ENCODE measurements at regions not wholly inside any gene's neighbourhood (a gene's known extent, or its start where the extent isn't known, plus 50 kb on each side); places are given as distances from the start of the nearest gene placed in this dataset.
A peak's percentile ranks its signal among the peaks of the same experiment; 100 is the strongest.

DNA sequence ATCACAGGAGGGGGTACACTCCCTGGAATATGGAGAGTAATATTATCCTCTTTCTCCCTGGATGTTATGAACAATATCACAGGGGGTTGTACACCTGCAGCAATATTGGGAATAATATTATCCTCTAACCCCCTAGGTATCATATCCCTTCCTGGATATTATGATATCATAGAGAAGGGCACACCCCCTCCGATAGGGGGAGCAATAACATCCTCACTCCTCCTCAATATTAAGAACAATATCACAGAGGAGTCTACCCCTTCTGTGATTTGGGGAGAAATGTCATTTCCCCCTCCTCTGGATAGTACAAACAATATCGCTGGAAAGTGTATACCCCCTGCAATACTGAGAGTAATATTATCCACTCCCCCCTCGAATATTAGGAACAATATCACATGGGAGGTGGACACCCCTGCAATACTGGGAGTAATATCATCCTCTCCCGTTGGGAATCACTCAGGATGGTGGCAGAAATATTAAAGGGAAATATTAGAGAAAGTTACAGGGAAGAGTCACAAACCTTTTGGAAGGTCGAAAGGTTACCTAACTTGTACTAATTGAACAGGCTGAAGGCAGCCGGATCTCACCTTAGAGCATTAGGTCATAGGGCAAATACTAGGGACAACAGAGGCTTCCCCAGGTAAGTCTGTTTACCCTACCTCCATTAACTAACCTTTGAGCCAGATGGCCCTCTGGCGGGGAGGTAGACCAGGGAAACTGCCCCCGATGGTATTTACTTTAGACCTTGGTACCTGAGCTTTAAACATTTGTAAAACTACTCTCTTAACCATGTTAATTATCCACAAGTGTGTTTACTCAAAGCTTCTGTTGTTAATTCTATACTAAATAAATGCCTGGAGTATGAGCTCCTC is 57.5 kb upstream of the FREM1 start:
- DNase-seq (ENCODE audit: low read depth in 2 of 2): no peak
- no peak overlapping the region for H3K4me3 ChIP-seq (replicated peaks in 1 of 2; ENCODE audit: low read depth in 2 of 2, low read length in 2 of 2)
- TF ChIP-seq, protein P1, sequence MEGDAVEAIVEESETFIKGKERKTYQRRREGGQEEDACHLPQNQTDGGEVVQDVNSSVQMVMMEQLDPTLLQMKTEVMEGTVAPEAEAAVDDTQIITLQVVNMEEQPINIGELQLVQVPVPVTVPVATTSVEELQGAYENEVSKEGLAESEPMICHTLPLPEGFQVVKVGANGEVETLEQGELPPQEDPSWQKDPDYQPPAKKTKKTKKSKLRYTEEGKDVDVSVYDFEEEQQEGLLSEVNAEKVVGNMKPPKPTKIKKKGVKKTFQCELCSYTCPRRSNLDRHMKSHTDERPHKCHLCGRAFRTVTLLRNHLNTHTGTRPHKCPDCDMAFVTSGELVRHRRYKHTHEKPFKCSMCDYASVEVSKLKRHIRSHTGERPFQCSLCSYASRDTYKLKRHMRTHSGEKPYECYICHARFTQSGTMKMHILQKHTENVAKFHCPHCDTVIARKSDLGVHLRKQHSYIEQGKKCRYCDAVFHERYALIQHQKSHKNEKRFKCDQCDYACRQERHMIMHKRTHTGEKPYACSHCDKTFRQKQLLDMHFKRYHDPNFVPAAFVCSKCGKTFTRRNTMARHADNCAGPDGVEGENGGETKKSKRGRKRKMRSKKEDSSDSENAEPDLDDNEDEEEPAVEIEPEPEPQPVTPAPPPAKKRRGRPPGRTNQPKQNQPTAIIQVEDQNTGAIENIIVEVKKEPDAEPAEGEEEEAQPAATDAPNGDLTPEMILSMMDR (IDR thresholded peaks at IDR 0.05; ENCODE audit: low read depth, low read length): no peak

DNA sequence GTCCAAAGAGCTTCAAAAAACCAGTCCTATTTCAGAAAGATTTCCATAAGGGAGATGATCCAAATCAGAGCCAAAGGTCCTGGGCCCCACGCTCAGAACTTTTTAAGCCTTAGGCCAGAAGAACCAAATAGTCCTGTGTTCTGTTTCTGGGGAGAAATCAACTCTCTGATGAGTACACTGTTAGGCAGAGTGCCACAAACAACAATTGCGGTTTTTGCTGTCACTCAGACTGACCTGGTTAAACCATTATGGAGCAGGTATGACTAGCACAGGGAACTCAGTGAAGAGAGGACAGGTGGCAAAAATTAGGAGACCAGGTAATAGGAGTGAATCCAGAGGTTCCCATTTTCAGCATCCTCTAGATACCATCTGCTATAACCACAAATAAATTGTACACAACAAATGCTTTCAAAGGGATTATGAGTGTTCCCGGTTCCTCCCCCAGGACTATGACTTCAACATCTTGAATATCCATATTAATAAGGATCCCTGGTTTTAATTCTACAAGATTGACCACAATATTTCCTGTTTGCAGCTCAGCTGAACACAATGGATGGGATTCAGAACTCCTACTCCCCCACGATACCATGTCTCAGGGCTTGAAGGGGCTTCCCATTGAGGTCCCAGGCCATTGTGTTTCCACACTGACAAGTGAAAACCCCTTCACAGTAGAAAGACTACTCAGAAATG is 52.1 kb upstream of the FREM1 start:
- TF ChIP-seq, protein P1 (IDR thresholded peaks at IDR 0.05; ENCODE audit: low read depth, low read length): no peak
- no peak overlapping the region for H3K4me3 ChIP-seq (replicated peaks in 1 of 2; ENCODE audit: low read depth in 2 of 2, low read length in 2 of 2)
- peak in 1 of 2 donors; percentile 3 for DNase-seq (ENCODE audit: low read depth in 2 of 2)

DNA sequence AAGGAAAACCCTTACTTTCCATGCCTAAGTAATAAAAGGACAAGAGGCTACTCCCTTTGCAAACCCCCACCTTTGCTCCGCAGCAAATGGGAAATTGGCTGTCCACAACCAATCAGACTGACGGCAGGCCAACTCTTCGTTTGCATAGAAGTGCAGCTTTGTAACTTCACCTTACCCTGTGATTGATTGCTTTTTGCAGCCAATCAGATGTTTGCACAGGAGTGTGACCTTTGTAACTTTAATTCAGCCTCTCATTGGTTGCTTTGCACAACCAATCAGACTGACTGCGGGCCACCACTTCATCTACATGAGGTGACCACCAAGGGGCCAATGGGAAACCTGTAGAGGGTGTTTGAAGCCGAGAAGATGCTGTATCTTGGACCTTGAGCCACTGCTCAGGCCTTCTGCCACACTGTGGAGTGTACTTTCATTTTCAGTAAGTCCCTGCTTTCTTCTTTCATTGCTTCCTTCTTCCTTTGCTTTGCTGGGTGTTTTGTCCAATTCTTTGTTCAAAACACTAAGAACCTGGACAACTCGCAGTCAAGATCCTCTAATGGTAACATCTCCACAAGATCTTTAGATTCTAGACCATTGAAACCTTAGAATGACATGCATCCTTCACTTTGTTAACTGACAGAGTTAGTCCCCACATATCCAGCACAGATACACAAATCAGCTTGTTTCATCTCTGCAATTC is 51.3 kb upstream of the FREM1 start:
- DNase-seq (ENCODE audit: low read depth in 2 of 2): no peak
- no peak overlapping the region for H3K4me3 ChIP-seq (replicated peaks in 1 of 2; ENCODE audit: low read depth in 2 of 2, low read length in 2 of 2)
- TF ChIP-seq, protein P1 (IDR thresholded peaks at IDR 0.05; ENCODE audit: low read depth, low read length): no peak

DNA sequence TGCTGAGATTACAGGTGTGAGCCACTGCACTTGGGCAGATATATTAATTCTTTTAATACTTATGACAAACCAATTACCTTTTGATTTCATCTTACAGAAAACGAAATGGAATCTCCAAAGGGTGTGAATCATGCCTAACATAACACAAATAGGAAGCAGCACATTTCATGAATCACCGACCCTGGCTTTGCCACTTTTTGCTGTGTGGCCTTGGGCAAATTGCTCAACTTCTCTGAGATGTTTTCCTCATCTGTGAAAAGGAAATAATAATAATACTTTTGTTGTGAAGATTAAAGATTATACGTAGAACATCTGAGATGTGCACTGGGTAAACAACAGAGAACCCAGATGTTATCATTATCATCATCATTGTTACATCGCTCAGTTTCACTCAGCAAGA is 50.7 kb upstream of the FREM1 start:
- no peak overlapping the region for H3K4me3 ChIP-seq (replicated peaks in 1 of 2; ENCODE audit: low read depth in 2 of 2, low read length in 2 of 2)
- peak in 1 of 2 donors; percentile 3 for DNase-seq (ENCODE audit: low read depth in 2 of 2)
- TF ChIP-seq, protein P1 (IDR thresholded peaks at IDR 0.05; ENCODE audit: low read depth, low read length): no peak

Measured in cardiac fibroblast (primary cell).